Embryonic facial prominence (tissue), 1 donor: ENCODE measurements at regions not wholly inside any gene's neighbourhood (a gene's known extent, or its start where the extent isn't known, plus 50 kb on each side); places are given as distances from the start of the nearest gene placed in this dataset.

Experiments used
- DNase-seq: peaks from one replicate; pipeline ENCODE4 v3.0.0-alpha.2; 2016; ENCODE audit errors: extremely low spot score

GRCh38 chr3:167958141-167958540 is 137.6 kb downstream of the GOLIM4 start:
- DNase-seq = no peak

- DNase-seq = no peak
Measured at GRCh38 chr3:167952969-167953368, 142.8 kb downstream of the GOLIM4 start.

- no peak for DNase-seq
Measured at GRCh38 chr3:167950212-167950611, 145.5 kb downstream of the GOLIM4 start.

- DNase-seq = no peak
Measured at GRCh38 chr3:167941234-167941995, 154.3 kb downstream of the GOLIM4 start.

- DNase-seq = no peak
Measured at GRCh38 chr3:167940241-167940640, 155.5 kb downstream of the GOLIM4 start.

- DNase-seq = no peak
Measured at GRCh38 chr3:167938516-167938915, 157.2 kb downstream of the GOLIM4 start.

GRCh38 chr3:167936019-167936418 is 159.7 kb downstream of the GOLIM4 start:
- DNase-seq = no peak

GRCh38 chr3:167930453-167930852 is 165.3 kb downstream of the GOLIM4 start:
- DNase-seq = no peak

- no peak for DNase-seq
Measured at GRCh38 chr3:167929968-167930367, 165.8 kb downstream of the GOLIM4 start.

- DNase-seq = no peak
Measured at GRCh38 chr3:167928381-167928780, 167.3 kb downstream of the GOLIM4 start.

- DNase-seq = no peak
Measured at GRCh38 chr3:167920747-167921146, 175.0 kb downstream of the GOLIM4 start.

GRCh38 chr3:167919590-167919989 is 176.1 kb downstream of the GOLIM4 start:
- DNase-seq = no peak

GRCh38 chr3:167918686-167919085 is 177.0 kb downstream of the GOLIM4 start:
- DNase-seq = no peak

GRCh38 chr3:167918008-167918596 is 177.6 kb downstream of the GOLIM4 start:
- no peak for DNase-seq

- no peak for DNase-seq
Measured at GRCh38 chr3:167913219-167913835, 177.8 kb downstream of the SERPINI1 start.

GRCh38 chr3:167909952-167910351 is 174.4 kb downstream of the SERPINI1 start:
- DNase-seq = no peak

GRCh38 chr3:167909504-167909896 is 174.0 kb downstream of the SERPINI1 start:
- no peak for DNase-seq

GRCh38 chr3:167908746-167909503 is 173.4 kb downstream of the SERPINI1 start:
- DNase-seq = no peak

- DNase-seq = no peak
Measured at GRCh38 chr3:167908221-167908620, 172.7 kb downstream of the SERPINI1 start.

- DNase-seq = no peak
Measured at GRCh38 chr3:167901138-167901537, 165.6 kb downstream of the SERPINI1 start.

GRCh38 chr3:167899093-167899492 is 163.6 kb downstream of the SERPINI1 start:
- DNase-seq = no peak

GRCh38 chr3:167898091-167898490 is 162.6 kb downstream of the SERPINI1 start:
- DNase-seq = no peak
